ENCODE measurements at regions not wholly inside any gene's neighbourhood (a gene's known extent, or its start where the extent isn't known, plus 50 kb on each side); places are given as distances from the start of the nearest gene placed in this dataset.

DNA sequence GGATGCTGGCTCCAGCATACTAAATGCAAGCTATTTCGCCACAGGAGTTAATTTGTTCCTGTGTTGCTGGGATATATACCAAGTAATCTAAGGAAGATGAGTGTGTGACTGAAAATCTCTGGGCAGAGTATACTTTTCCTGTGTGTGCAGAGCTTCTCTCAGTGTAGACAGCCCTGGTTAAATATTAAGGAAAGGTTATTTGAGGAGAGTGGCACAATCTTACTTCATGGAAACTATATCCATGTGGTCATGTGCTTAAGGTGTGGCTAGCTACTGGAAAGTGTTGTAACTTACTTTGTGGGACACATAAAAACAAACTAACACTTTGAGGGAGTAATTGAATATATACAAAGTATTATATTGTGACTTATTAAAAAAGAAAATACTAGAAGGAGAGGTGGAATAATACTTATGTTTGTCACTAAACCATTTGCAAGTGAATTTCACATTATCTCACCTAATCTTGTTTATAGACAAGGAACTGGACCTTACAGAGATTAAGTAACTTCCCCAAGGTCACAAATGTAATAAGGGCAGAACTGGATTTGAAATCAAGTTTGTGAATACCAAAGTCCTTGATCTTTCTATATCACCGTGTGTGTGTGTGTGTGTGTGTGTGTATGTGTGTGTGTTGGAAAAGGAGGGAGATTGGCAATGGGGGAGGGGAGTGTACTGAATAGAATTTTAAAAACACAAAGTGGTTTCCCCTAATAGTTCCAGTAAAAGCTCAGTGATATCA is 408.2 kb upstream of the NR3C2 start:
- H3K4me1 ChIP-seq (ENCODE audit: control insufficient read depth in 1 of 2, insufficient read depth in 2 of 2, low read length in 2 of 2) = no peaks in the 10 kb centered on the region

DNA sequence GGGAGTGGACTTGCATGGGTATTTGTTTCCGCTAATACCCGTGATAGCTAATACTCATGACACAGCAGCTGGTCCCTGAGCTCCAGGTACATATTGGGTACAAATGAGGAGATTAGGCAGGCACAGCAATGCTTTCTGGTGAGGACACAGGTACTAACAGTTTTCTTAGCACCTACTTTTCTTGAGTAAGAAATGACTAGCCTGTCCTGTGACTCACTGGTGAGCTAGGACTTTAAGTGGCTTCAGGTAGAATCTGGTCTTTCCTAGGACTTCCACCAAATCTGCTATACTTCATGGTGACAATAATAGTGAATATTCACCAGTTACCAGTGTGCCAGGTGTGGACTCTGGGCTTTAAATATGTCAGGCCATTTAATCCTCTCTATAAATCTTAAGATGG is 407.4 kb upstream of the NR3C2 start:
- Histone ChIP-seq H2BK5ac (ENCODE audit: low read depth, low read length, poor library complexity) (no peak overlapping the region), H3K4me2 (ENCODE audit: low read length) (no peak overlapping the region), H3K36me3 (ENCODE audit: control insufficient read depth in 1 of 2, insufficient read depth in 2 of 2, low read length in 2 of 2) (no peaks in the 10 kb centered on the region), H2AK5ac (ENCODE audit: low read length) (no peak overlapping the region), H3K79me2 (ENCODE audit: control insufficient read depth, insufficient read depth, low read length, poor library complexity) (no peaks in the 10 kb centered on the region), H4K12ac (ENCODE audit: low read depth, low read length) (no peak overlapping the region), H4K91ac (ENCODE audit: low read depth, low read length) (no peak overlapping the region), H2AFZ (ENCODE audit: insufficient read depth, low read length, poor library complexity) (no peak overlapping the region), H3K23ac (ENCODE audit: low read length) (no peak overlapping the region), H3K18ac (ENCODE audit: low read length) (no peak overlapping the region), H3K9me3 (ENCODE audit: insufficient read depth, low read depth, low read length) (no peaks in the 10 kb centered on the region), H3K27ac (ENCODE audit: low read depth, low read length) (no peak overlapping the region), H3K4me3 (ENCODE audit: low read depth, low read length) (no peak overlapping the region), H3K27me3 (ENCODE audit: insufficient read depth, low read length) (no peaks in the 10 kb centered on the region), H2BK120ac (ENCODE audit: insufficient read depth, low read length, poor library complexity) (no peak overlapping the region), H3K9ac (ENCODE audit: low read length) (no peak overlapping the region), H3K14ac (ENCODE audit: low read length) (no peak overlapping the region), H3K79me1 (ENCODE audit: low read length) (no peaks in the 10 kb centered on the region), H4K8ac (ENCODE audit: low read depth, low read length) (no peak overlapping the region), H3K4me1 (ENCODE audit: control insufficient read depth in 1 of 2, insufficient read depth in 2 of 2, low read length in 2 of 2) (no peaks in the 10 kb centered on the region), H2BK12ac (ENCODE audit: low read length) (no peak overlapping the region), H3K4ac (ENCODE audit: low read depth, low read length) (no peak overlapping the region)
- no CpG with 5 or more reads among the region's 2 CpGs for WGBS (ENCODE audit: extremely low coverage, insufficient coverage, insufficient read length)
- DNase-seq = no peak

More for the DNA sequence above, 408.2 kb upstream of the NR3C2 start:
- Histone ChIP-seq H4K8ac (ENCODE audit: low read depth, low read length) (no peak overlapping the region), H2AFZ (ENCODE audit: insufficient read depth, low read length, poor library complexity) (no peak overlapping the region), H2BK5ac (ENCODE audit: low read depth, low read length, poor library complexity) (no peak overlapping the region), H3K36me3 (ENCODE audit: control insufficient read depth in 1 of 2, insufficient read depth in 2 of 2, low read length in 2 of 2) (no peaks in the 10 kb centered on the region), H4K91ac (ENCODE audit: low read depth, low read length) (no peak overlapping the region), H3K9me3 (ENCODE audit: insufficient read depth, low read depth, low read length) (no peaks in the 10 kb centered on the region), H2BK120ac (ENCODE audit: insufficient read depth, low read length, poor library complexity) (no peak overlapping the region), H2AK5ac (ENCODE audit: low read length) (no peak overlapping the region), H3K14ac (ENCODE audit: low read length) (no peak overlapping the region), H3K4me2 (ENCODE audit: low read length) (no peak overlapping the region), H3K27me3 (ENCODE audit: insufficient read depth, low read length) (no peaks in the 10 kb centered on the region), H3K79me2 (ENCODE audit: control insufficient read depth, insufficient read depth, low read length, poor library complexity) (no peaks in the 10 kb centered on the region), H3K9ac (ENCODE audit: low read length) (no peak overlapping the region), H3K4me3 (ENCODE audit: low read depth, low read length) (no peak overlapping the region), H3K23ac (ENCODE audit: low read length) (no peak overlapping the region), H4K12ac (ENCODE audit: low read depth, low read length) (no peak overlapping the region), H3K18ac (ENCODE audit: low read length) (no peak overlapping the region), H2BK12ac (ENCODE audit: low read length) (no peak overlapping the region), H3K79me1 (ENCODE audit: low read length) (no peaks in the 10 kb centered on the region), H3K4ac (ENCODE audit: low read depth, low read length) (no peak overlapping the region), H3K27ac (ENCODE audit: low read depth, low read length) (no peak overlapping the region)
- no CpG with 5 or more reads among the region's 2 CpGs for WGBS (ENCODE audit: extremely low coverage, insufficient coverage, insufficient read length)
- peak; percentile 41 to 63 for DNase-seq

DNA sequence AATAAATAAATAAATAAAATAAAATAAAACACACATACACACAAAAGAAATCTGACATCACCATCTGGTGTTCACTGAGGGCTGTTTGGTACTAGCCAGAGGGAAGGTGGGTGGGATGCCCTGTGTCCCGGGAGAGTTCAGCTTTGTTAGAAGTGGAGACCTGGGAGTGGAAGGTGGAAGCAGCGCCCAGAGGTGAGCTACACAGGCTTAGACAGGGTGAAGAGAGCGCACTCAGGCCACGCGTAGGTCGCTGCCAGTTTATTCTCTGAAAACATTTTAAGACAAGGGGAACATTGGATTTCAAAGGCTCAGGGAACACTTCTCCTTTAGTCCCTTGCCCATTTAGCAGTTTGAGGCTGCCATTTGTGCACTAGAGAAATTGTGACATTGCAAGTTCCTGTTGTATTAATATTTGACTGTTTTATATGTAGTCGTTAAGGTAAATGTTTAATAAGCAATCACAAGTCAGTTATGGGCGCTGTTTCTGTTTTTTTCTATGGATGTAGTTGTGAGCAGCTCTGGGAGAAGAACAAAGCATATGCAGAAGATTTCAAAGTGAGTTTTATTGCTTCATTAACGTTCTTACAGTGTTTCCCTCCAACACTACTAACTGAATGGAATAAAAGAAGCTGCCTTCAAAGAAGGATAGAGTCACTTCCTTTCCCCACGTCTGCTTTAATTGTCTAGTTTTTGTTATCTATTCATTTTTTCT is 405.5 kb upstream of the NR3C2 start:
- Histone ChIP-seq H3K14ac (ENCODE audit: low read length) (no peak overlapping the region), H2BK120ac (ENCODE audit: insufficient read depth, low read length, poor library complexity) (no peak overlapping the region), H3K4me2 (ENCODE audit: low read length) (no peak overlapping the region), H3K27ac (ENCODE audit: low read depth, low read length) (no peak overlapping the region), H3K36me3 (ENCODE audit: control insufficient read depth in 1 of 2, insufficient read depth in 2 of 2, low read length in 2 of 2) (no peaks in the 10 kb centered on the region), H3K4ac (ENCODE audit: low read depth, low read length) (no peak overlapping the region), H3K4me3 (ENCODE audit: low read depth, low read length) (no peak overlapping the region), H4K12ac (ENCODE audit: low read depth, low read length) (no peak overlapping the region), H4K91ac (ENCODE audit: low read depth, low read length) (no peak overlapping the region), H3K9ac (ENCODE audit: low read length) (no peak overlapping the region), H2AFZ (ENCODE audit: insufficient read depth, low read length, poor library complexity) (no peak overlapping the region), H2BK12ac (ENCODE audit: low read length) (no peak overlapping the region), H3K9me3 (ENCODE audit: insufficient read depth, low read depth, low read length) (no peaks in the 10 kb centered on the region), H2AK5ac (ENCODE audit: low read length) (no peak overlapping the region), H4K8ac (ENCODE audit: low read depth, low read length) (no peak overlapping the region), H3K79me2 (ENCODE audit: control insufficient read depth, insufficient read depth, low read length, poor library complexity) (no peaks in the 10 kb centered on the region), H2BK5ac (ENCODE audit: low read depth, low read length, poor library complexity) (no peak overlapping the region), H3K23ac (ENCODE audit: low read length) (no peak overlapping the region), H3K18ac (ENCODE audit: low read length) (no peak overlapping the region), H3K4me1 (ENCODE audit: control insufficient read depth in 1 of 2, insufficient read depth in 2 of 2, low read length in 2 of 2) (no peaks in the 10 kb centered on the region), H3K79me1 (ENCODE audit: low read length) (no peaks in the 10 kb centered on the region), H3K27me3 (ENCODE audit: insufficient read depth, low read length) (no peaks in the 10 kb centered on the region)
- DNase-seq = no peak
- no CpG with 5 or more reads among the region's 10 CpGs for WGBS (ENCODE audit: extremely low coverage, insufficient coverage, insufficient read length)

DNA sequence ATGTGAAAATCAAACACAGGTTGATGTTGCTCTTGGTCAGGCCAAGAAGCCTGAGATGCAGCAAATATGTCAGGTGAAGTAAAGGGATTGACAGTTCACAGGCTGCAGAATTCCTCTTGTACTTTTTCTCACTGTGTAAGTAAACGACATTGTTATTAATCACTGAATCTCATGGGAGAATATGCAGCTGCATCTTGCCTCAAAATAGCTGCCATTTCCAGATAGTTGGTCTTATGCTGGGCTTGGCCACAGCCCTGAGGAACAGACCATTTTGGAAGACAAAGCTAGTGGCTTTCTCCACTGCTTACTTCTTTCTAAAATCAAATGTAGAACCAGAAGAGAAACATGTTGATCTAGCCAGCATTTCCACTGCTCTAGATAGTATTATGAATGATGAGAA is 403.4 kb upstream of the NR3C2 start:
- no peak overlapping the region for H2BK5ac ChIP-seq (ENCODE audit: low read depth, low read length, poor library complexity)
- WGBS (ENCODE audit: extremely low coverage, insufficient coverage, insufficient read length) = no CpG with 5 or more reads among the region's 1 CpG
- H3K14ac ChIP-seq (ENCODE audit: low read length) = no peak overlapping the region

More for the DNA sequence above, 403.4 kb upstream of the NR3C2 start:
- no peak for DNase-seq
- Histone ChIP-seq H2BK12ac (ENCODE audit: low read length) (no peak overlapping the region), H3K27ac (ENCODE audit: low read depth, low read length) (no peak overlapping the region), H3K79me1 (ENCODE audit: low read length) (no peaks in the 10 kb centered on the region), H3K4ac (ENCODE audit: low read depth, low read length) (no peak overlapping the region), H3K4me2 (ENCODE audit: low read length) (no peak overlapping the region), H4K12ac (ENCODE audit: low read depth, low read length) (no peak overlapping the region), H3K79me2 (ENCODE audit: control insufficient read depth, insufficient read depth, low read length, poor library complexity) (no peaks in the 10 kb centered on the region), H3K27me3 (ENCODE audit: insufficient read depth, low read length) (no peaks in the 10 kb centered on the region), H4K8ac (ENCODE audit: low read depth, low read length) (no peak overlapping the region), H3K9ac (ENCODE audit: low read length) (no peak overlapping the region), H3K18ac (ENCODE audit: low read length) (no peak overlapping the region), H3K9me3 (ENCODE audit: insufficient read depth, low read depth, low read length) (no peaks in the 10 kb centered on the region), H3K4me1 (ENCODE audit: control insufficient read depth in 1 of 2, insufficient read depth in 2 of 2, low read length in 2 of 2) (no peaks in the 10 kb centered on the region), H2AK5ac (ENCODE audit: low read length) (no peak overlapping the region), H4K91ac (ENCODE audit: low read depth, low read length) (no peak overlapping the region), H3K4me3 (ENCODE audit: low read depth, low read length) (no peak overlapping the region), H3K23ac (ENCODE audit: low read length) (no peak overlapping the region), H3K36me3 (ENCODE audit: control insufficient read depth in 1 of 2, insufficient read depth in 2 of 2, low read length in 2 of 2) (no peaks in the 10 kb centered on the region), H2AFZ (ENCODE audit: insufficient read depth, low read length, poor library complexity) (no peak overlapping the region), H2BK120ac (ENCODE audit: insufficient read depth, low read length, poor library complexity) (no peak overlapping the region)

Data from trophoblast cell (in vitro differentiated cells and primary cell).